HG02759 (cell line): ENCODE measurements at regions not wholly inside any gene's neighbourhood (a gene's known extent, or its start where the extent isn't known, plus 50 kb on each side); places are given as distances from the start of the nearest gene placed in this dataset.
A peak's percentile ranks its signal among the peaks of the same experiment; 100 is the strongest.

Experiments
- ATAC-seq: cut with Tn5 transposase; IDR thresholded peaks from one replicate; pipeline ENCODE4 v1.9.1; 2021; ENCODE audit warnings: mild to moderate bottlenecking, moderate library complexity; ENCODE audit not compliant: unreplicated experiment

GRCh38 chr4:63526251-63526650 is 883.0 kb downstream of the TECRL start:
- no peak for ATAC-seq

- ATAC-seq = no peak
Observed at GRCh38 chr4:63524764-63525163, 884.5 kb downstream of the TECRL start.

GRCh38 chr4:63505714-63506460 is 903.4 kb downstream of the TECRL start:
- ATAC-seq = no peak

GRCh38 chr4:63493265-63493664 is 916.0 kb downstream of the TECRL start:
- ATAC-seq = no peak

- ATAC-seq = no peak
Observed at GRCh38 chr4:63492515-63492914, 916.7 kb downstream of the TECRL start.

GRCh38 chr4:63464393-63464792 is 944.9 kb downstream of the TECRL start:
- ATAC-seq = no peak

- no peak for ATAC-seq
Observed at GRCh38 chr4:63460075-63460474, 949.2 kb downstream of the TECRL start.

GRCh38 chr4:63459329-63459728 is 949.9 kb downstream of the TECRL start:
- peak; percentile 40 for ATAC-seq

GRCh38 chr4:63458010-63458409 is 951.2 kb downstream of the TECRL start:
- ATAC-seq = no peak

GRCh38 chr4:63440236-63440635 is 969.0 kb downstream of the TECRL start:
- no peak for ATAC-seq

GRCh38 chr4:63430105-63430504 is 979.1 kb downstream of the TECRL start:
- ATAC-seq = no peak

GRCh38 chr4:63396269-63396668 is 1013.0 kb downstream of the TECRL start:
- no peak for ATAC-seq

GRCh38 chr4:63393544-63393943 is 1015.7 kb downstream of the TECRL start:
- no peak for ATAC-seq

GRCh38 chr4:63379750-63380522 is 1029.3 kb downstream of the TECRL start:
- no peak for ATAC-seq

GRCh38 chr4:63371001-63371400 is 1038.2 kb downstream of the TECRL start:
- no peak for ATAC-seq

GRCh38 chr4:63361628-63362027 is 1047.6 kb downstream of the TECRL start:
- ATAC-seq = no peak

GRCh38 chr4:63361066-63361465 is 1048.2 kb downstream of the TECRL start:
- ATAC-seq = no peak

- ATAC-seq = no peak
Observed at GRCh38 chr4:63349674-63350025, 1059.6 kb downstream of the TECRL start.

- no peak for ATAC-seq
Observed at GRCh38 chr4:63348735-63349673, 1060.2 kb downstream of the TECRL start.

GRCh38 chr4:63325140-63325539 is 1084.1 kb downstream of the TECRL start:
- no peak for ATAC-seq

- no peak for ATAC-seq
Observed at GRCh38 chr4:63316633-63317032, 1092.6 kb downstream of the TECRL start.
